LHCN-M2 (cell line): ENCODE measurements at regions not wholly inside any gene's neighbourhood (a gene's known extent, or its start where the extent isn't known, plus 50 kb on each side); places are given as distances from the start of the nearest gene placed in this dataset.

Experiments used
- DNase-seq: peaks from one replicate; pipeline ENCODE4 v3.0.0-alpha.2; 2012; ENCODE audit warnings: low read depth

GRCh38 chr5:158303883-158304282 lies 444.9 kb upstream of the CLINT1 start:
- no peak for DNase-seq

DNA sequence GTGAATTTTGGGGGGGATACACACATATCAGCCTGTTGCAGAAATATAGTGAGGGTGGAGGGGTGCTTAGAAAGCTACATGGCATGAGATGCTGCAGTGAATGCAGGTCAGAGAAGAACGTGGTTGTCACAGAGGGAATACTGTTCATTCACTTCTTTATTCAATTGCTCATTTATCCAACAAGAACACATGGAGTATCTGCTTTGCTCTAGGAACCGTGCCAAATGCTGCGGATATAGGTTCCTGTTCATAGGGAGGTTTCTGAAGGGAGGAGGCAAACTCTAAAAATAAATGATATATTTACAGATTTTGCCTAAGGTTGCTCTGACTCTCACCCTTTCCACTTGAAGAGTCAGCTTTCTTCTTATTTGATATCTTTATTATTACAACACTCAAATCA lies 444.3 kb upstream of the CLINT1 start:
- no peak for DNase-seq

DNA sequence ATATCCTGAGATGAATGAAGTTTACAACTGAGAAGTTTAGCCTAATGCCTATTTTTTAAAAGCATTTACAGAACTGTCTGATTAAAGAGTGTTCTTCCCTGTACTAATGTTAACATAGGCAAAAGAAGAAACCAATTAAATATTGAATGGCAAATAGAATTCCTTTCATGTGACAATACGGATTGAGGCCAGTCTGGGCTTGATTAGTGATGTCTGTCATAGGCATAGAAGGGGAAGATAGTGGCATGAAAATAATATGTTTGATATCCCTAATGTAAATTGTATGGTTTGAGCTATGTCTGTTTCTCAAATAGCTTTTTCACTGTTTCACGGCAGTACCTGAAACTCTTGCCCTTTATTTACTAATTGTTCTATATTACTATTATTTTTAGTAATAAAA lies 443.1 kb upstream of the CLINT1 start:
- no peak for DNase-seq

DNA sequence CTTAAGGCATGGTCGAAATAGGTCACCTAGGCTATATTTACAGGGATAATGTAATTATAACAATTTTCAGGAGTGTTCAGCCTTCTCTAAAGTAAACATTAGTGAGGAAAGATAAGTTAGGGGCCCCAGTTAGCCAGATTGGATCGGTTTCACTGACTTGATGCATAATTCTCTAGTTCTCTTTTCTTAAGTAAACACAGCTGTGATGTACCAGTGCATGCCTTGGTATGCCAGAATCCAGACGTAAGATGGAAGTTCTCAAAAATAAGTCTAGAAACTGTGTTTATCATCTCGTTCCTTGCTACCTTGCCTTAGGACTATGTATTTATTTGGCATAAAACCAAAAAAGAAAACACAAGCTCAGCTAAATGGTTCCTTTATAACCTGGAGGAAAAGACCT lies 442.2 kb upstream of the CLINT1 start:
- no peak for DNase-seq

GRCh38 chr5:158300256-158300655 lies 441.3 kb upstream of the CLINT1 start:
- no peak for DNase-seq

GRCh38 chr5:158297002-158297527 lies 438.1 kb upstream of the CLINT1 start:
- DNase-seq: no peak

- no peak for DNase-seq
Observed at GRCh38 chr5:158294701-158295100, 435.8 kb upstream of the CLINT1 start.

GRCh38 chr5:158292981-158293380 lies 434.0 kb upstream of the CLINT1 start:
- DNase-seq: no peak

DNA sequence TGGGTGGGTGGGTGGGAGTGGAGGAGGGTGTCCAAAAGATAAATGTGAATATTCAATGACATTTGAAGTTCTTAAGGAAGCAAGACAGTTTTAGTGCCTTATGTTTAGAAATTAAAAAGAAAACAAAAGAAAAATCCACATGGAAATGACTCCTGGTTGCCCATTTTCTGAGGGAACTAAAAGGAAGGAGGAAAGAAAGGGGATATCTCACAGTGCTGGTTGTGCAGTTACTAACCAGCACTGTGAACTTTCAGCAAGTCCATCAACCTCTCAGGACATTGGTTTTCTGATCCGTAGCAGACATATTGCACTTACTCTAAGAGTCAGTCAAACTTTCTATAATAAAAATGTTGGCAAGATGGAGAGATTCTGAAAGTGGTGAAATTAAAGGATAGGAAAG lies 431.0 kb upstream of the CLINT1 start:
- DNase-seq: no peak

DNA sequence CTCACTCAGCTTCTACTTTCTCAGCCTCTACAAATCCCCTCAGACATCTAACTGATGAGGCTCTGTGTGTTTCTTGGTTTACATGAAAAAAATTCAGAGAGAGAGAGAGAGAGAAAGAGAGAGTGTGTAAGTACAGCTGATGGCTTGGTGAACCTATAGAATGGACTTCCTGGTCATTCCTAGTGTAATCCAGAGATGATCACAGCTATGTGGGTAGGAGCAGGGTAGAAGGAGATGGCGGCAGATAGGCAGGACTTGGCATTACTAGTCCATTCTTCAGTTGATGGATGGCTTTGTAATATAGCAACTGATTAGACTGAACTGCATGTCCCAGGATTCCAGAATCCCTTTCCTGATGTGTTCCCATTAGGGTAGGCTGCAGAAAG lies 429.3 kb upstream of the CLINT1 start:
- no peak for DNase-seq

GRCh38 chr5:158287643-158288271 lies 428.8 kb upstream of the CLINT1 start:
- DNase-seq: peak; percentile 14

DNA sequence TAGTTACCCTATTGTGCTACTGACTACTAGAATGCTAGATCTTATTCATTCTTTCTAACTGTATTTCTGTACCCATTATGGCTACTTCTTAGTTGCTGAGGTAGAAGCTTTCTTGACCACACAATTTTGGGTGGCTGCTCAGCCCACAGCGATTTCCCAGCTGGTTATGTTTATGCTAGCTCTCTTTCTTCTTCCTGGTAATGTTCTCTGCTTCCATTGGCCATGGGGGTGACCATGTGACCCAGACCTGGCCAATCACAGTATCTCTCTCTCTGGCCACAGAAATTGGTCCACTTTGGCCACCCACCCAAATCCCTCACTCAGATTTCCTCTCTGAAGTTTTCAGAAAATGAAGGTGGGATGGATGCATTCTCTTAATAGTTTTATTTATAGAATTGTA lies 427.9 kb upstream of the CLINT1 start:
- DNase-seq: no peak

DNA sequence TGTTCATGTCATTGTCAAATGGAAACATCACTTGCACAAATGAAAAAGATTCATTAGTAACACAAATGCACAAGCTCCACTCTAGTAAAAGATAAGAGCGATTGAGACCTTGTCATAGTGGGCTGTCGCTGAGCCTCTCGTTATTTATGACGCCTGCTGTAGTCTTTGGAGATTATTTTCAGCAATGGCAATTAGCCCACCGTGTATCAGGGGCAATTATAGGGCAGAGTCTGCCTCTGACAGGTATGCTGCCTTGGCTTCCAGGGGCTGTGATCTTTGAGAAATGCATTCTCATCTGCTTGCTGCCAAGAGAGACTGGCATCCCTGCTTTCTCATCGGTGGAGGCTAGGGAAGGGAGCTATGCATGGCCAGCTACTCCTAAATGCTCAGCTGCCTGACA lies 426.8 kb upstream of the CLINT1 start:
- no peak for DNase-seq

- DNase-seq: no peak
Observed at GRCh38 chr5:158284242-158284641, 425.3 kb upstream of the CLINT1 start.

DNA sequence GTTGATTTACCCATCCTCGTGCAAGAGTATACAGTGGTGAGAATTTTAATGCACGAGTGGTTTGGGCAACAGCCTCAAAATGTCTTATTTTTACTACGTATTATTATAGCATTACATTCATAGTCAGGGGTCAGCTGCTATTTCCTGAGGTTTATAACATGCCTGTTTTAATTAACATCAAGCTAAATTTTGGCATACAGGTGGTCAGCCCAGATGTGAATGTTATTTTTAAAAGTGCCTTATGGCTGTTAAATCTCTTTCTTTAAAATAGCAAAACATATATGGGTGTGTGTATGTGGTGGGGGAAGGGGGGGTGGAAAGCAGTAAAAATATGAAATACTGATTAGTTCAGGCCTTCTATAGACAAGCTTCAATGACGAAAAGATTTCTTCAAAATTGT lies 424.5 kb upstream of the CLINT1 start:
- DNase-seq: no peak

GRCh38 chr5:158278216-158278925 lies 419.4 kb upstream of the CLINT1 start:
- no peak for DNase-seq

DNA sequence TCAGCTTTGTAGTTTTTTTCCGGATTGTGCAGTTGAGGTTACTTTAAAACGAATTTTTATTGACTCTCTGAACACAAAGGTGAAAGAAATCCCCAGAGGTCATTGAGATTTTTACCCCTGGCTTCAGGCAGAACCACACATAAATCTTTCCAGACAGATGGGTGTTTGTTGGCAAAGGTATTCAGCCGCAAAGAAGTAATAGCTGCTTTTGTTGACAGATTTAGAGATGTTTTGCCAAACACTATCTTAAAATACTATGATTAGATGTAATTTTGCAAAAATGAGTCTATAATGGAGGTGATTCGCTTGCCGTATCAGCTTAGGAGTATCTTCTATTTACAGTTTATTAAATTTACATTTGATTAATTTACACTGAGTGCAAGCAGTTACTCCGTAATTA lies 418.3 kb upstream of the CLINT1 start:
- no peak for DNase-seq

- no peak for DNase-seq
Observed at GRCh38 chr5:158276692-158277091, 417.7 kb upstream of the CLINT1 start.

- no peak for DNase-seq
Observed at GRCh38 chr5:158275511-158275910, 416.6 kb upstream of the CLINT1 start.

- DNase-seq: no peak
Observed at GRCh38 chr5:158273035-158273434, 414.1 kb upstream of the CLINT1 start.

DNA sequence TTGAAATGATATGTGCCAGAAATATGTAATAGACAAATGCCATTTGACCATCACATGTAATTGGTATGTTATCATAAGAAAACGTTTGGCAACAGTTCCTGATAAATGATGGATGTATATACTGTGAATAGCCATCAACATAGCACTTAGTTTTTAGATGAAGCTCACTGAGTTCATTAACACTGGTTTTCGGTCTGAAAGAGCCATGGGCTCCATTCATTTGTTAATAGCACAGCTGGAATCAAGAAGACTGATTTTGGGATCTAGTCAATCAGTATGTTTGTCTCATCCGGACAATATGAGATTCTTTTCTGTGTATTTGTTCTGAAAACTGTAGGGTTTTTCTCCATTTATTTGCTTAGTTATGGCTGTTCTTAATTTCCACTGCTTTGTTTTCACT lies 413.5 kb upstream of the CLINT1 start:
- no peak for DNase-seq

DNA sequence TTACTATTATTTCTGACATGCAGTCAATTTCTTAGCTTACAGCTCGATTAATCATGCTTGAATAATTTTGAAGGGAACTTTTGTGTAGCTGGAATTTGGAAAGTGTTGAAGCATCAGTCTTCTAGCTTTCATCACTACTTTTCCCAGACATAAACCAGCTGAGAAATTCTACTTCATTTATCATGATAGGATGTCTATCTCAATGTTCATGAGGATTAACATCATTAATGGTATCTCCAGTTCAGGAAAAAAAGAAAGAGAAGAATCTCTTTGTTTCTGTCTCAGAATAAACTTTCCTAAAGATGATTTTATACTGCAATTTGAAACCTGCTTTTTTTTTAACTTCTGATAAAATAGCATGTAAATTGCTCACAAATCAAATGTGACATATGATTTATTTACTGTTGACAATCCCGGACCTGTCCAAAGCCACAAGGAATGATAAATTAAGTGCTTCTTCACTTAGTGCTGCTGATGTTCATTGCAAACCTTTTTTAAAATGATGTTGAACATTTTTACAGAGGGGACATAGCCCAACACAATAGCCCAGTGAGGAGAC lies 412.1 kb upstream of the CLINT1 start:
- DNase-seq: no peak

DNA sequence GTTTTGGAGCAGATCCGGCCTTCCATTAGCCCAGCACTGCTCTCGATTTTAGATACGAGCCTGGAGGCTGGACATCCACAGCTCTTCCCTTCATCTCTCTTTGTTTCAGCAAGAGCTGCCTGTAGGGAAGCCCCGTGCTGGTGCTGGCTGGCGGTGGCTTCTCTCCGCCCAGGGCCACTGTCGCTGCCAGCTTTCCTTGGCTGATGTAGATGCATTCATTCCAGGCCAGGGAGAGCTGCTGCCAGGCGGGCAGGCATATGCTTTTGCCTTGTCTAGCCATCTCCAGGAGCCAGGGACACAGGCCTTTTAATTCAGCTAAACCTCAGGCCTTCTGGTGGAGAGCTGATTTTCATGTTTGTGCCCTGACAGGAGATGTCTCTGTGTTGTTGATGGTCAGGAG lies 409.3 kb upstream of the CLINT1 start:
- no peak for DNase-seq
